WTC11 (cell line): ENCODE measurements at regions not wholly inside any gene's neighbourhood (a gene's known extent, or its start where the extent isn't known, plus 50 kb on each side); places are given as distances from the start of the nearest gene placed in this dataset.

ENCODE experiments used
- ATAC-seq: fragments of 200-7000 bp; cut with Tn5 transposase; 2 replicates; pipeline ENCODE4 v1.10.0; 2021; ENCODE audit warnings: mild to moderate bottlenecking, moderate library complexity
- CTCF ChIA-PET: fragments of 300-600 bp; sonication (Branson Sonifier 250); formaldehyde crosslinking; loops from one replicate; lab custom pipeline; 2021; ENCODE audit warnings: antibody characterized with exemption; lab: Charles Lee
- POLR2A ChIA-PET: fragments of 350-600 bp; sonication (Branson Sonifier 250); formaldehyde crosslinking; loops from one replicate; lab custom pipeline; 2021; ENCODE audit warnings: antibody characterized with exemption; lab: Charles Lee
- DNase-seq: peaks from one replicate; pipeline ENCODE4 v3.0.0; 2021; ENCODE audit warnings: low spot score
- H3K27ac Mint-ChIP-seq: 2 replicates; pipeline ENCODE4 v1.8.0; 2021; ENCODE audit warnings: mixed read lengths
- H3K27me3 Mint-ChIP-seq: 2 replicates; pipeline ENCODE4 v1.8.0; 2021; ENCODE audit warnings: low read depth, mild to moderate bottlenecking, moderate library complexity, mixed read lengths
- H3K36me3 Mint-ChIP-seq: 2 replicates; pipeline ENCODE4 v1.8.0; 2021; ENCODE audit warnings: mixed read lengths
- H3K4me1 Mint-ChIP-seq: 2 replicates; pipeline ENCODE4 v1.8.0; 2022; ENCODE audit warnings: mixed read lengths
- H3K4me3 Mint-ChIP-seq: 2 replicates; pipeline ENCODE4 v1.8.0; 2021; ENCODE audit warnings: mild to moderate bottlenecking, moderate library complexity, mixed read lengths
- H3K9me3 Mint-ChIP-seq: 2 replicates; pipeline ENCODE4 v1.8.0; 2021; ENCODE audit warnings: mixed read lengths
- CBFB ChIP-seq: sonication (generic); formaldehyde crosslinking; IDR thresholded peaks from 2 replicates; pipeline ENCODE4 v1.8.1; 2022; ENCODE audit warnings: mild to moderate bottlenecking, low read depth, missing genetic modification reagents
- EMX1 ChIP-seq: fragments of 250-450 bp; sonication (Bioruptor Pico); IDR thresholded peaks from 2 replicates; pipeline ENCODE4 v1.8.0; 2021; ENCODE audit warnings: mild to moderate bottlenecking
- ESRRA ChIP-seq: sonication (generic); formaldehyde crosslinking; IDR thresholded peaks from 2 replicates; pipeline ENCODE4 v1.8.1; 2022; ENCODE audit warnings: mild to moderate bottlenecking, missing genetic modification reagents, borderline replicate concordance
- GTF2I ChIP-seq: fragments of 250-450 bp; sonication (Bioruptor Pico); conservative IDR thresholded peaks from 2 replicates; pipeline ENCODE4 v1.4.0; 2021; ENCODE audit warnings: mild to moderate bottlenecking
- JAZF1 ChIP-seq: fragments of 250-450 bp; sonication (Bioruptor Pico); IDR thresholded peaks from 2 replicates; pipeline ENCODE4 v1.9.0; 2021; ENCODE audit warnings: moderate library complexity, mild to moderate bottlenecking, inconsistent platforms
- KAT7 ChIP-seq: sonication (generic); formaldehyde crosslinking; IDR thresholded peaks from 2 replicates; pipeline ENCODE4 v1.8.1; 2023; ENCODE audit warnings: missing genetic modification reagents, mild to moderate bottlenecking, borderline replicate concordance
- NFYB ChIP-seq: sonication (generic); formaldehyde crosslinking; conservative IDR thresholded peaks from 2 replicates; pipeline ENCODE4 v1.8.0; 2022; ENCODE audit warnings: low read depth, missing genetic modification reagents
- NR1H2 ChIP-seq: sonication (generic); formaldehyde crosslinking; IDR thresholded peaks from 2 replicates; pipeline ENCODE4 v1.9.0; 2021; ENCODE audit warnings: mild to moderate bottlenecking, moderate library complexity, missing genetic modification reagents
- OVOL2 ChIP-seq: fragments of 250-450 bp; sonication (Bioruptor Pico); IDR thresholded peaks from 2 replicates; pipeline ENCODE4 v1.9.0; 2021; ENCODE audit warnings: mild to moderate bottlenecking, borderline replicate concordance
- RELA ChIP-seq: sonication (generic); formaldehyde crosslinking; IDR thresholded peaks from 2 replicates; pipeline ENCODE4 v1.8.1; 2022; ENCODE audit warnings: missing genetic modification reagents, mild to moderate bottlenecking, borderline replicate concordance
- SMAD4 ChIP-seq: sonication (generic); formaldehyde crosslinking; IDR thresholded peaks from 2 replicates; pipeline ENCODE4 v1.8.0; 2022; ENCODE audit warnings: mild to moderate bottlenecking, missing genetic modification reagents
- TEAD1 ChIP-seq: sonication (generic); formaldehyde crosslinking; IDR thresholded peaks from 2 replicates; pipeline ENCODE4 v1.8.0; 2022; ENCODE audit warnings: mild to moderate bottlenecking, missing genetic modification reagents
- TEAD4 ChIP-seq: sonication (generic); formaldehyde crosslinking; IDR thresholded peaks from 2 replicates; pipeline ENCODE4 v1.8.0; 2022; ENCODE audit warnings: mild to moderate bottlenecking, missing genetic modification reagents
- TP53 ChIP-seq: sonication (generic); formaldehyde crosslinking; IDR thresholded peaks from 2 replicates; pipeline ENCODE4 v1.8.1; 2023; ENCODE audit warnings: mild to moderate bottlenecking, missing genetic modification reagents
- ZNF138 ChIP-seq: sonication (generic); formaldehyde crosslinking; conservative IDR thresholded peaks from 2 replicates; pipeline ENCODE4 v1.8.1; 2022; ENCODE audit warnings: mild to moderate bottlenecking, moderate library complexity, missing genetic modification reagents
- ZNF232 ChIP-seq: sonication (generic); formaldehyde crosslinking; IDR thresholded peaks from 2 replicates; pipeline ENCODE4 v1.8.0; 2022; ENCODE audit warnings: mild to moderate bottlenecking, missing genetic modification reagents
- ZNF396 ChIP-seq: fragments of 250-450 bp; sonication (Bioruptor Pico); IDR thresholded peaks from 2 replicates; pipeline ENCODE4 v1.8.0; 2021; ENCODE audit warnings: mild to moderate bottlenecking, moderate library complexity, borderline replicate concordance
- ZNF423 ChIP-seq: fragments of 250-450 bp; sonication (Bioruptor Pico); IDR thresholded peaks from 2 replicates; pipeline ENCODE4 v2.1.2; 2022; ENCODE audit warnings: mild to moderate bottlenecking, moderate library complexity
- ZNF671 ChIP-seq: fragments of 250-450 bp; sonication (Bioruptor Pico); IDR thresholded peaks from 2 replicates; pipeline ENCODE4 v1.8.0; 2021; ENCODE audit warnings: mild to moderate bottlenecking
- TF ChIP-seq, protein P1 (sequence below): sonication (generic); formaldehyde crosslinking; IDR thresholded peaks from 2 replicates; pipeline ENCODE4 v1.8.0; 2022; ENCODE audit warnings: mild to moderate bottlenecking, missing genetic modification reagents
- TF ChIP-seq, protein P2 (sequence below): sonication (generic); formaldehyde crosslinking; IDR thresholded peaks from 2 replicates; pipeline ENCODE4 v1.8.1; 2022; ENCODE audit warnings: missing genetic modification reagents, borderline replicate concordance
- TF ChIP-seq, protein P3 (sequence below): fragments of 250-450 bp; sonication (Bioruptor Pico); IDR thresholded peaks from 2 replicates; pipeline ENCODE4 v1.9.0; 2021; ENCODE audit warnings: moderate library complexity, mild to moderate bottlenecking, inconsistent platforms, borderline replicate concordance
- TF ChIP-seq, protein P4 (sequence below): fragments of 250-450 bp; sonication (Bioruptor Pico); IDR thresholded peaks from 2 replicates; pipeline ENCODE4 v1.8.0; 2021; ENCODE audit warnings: mild to moderate bottlenecking
- TF ChIP-seq, protein P5 (sequence below): sonication (generic); formaldehyde crosslinking; conservative IDR thresholded peaks from 2 replicates; pipeline ENCODE4 v1.8.1; 2022; ENCODE audit warnings: mild to moderate bottlenecking, missing genetic modification reagents
- TF ChIP-seq, protein P6 (sequence below): sonication (generic); formaldehyde crosslinking; IDR thresholded peaks from 2 replicates; pipeline ENCODE4 v1.8.1; 2022; ENCODE audit warnings: mild to moderate bottlenecking, missing genetic modification reagents, moderate library complexity, borderline replicate concordance
- TF ChIP-seq, protein P7 (sequence below): sonication (generic); formaldehyde crosslinking; IDR thresholded peaks from 2 replicates; pipeline ENCODE4 v1.8.0; 2022; ENCODE audit warnings: missing genetic modification reagents

DNA sequence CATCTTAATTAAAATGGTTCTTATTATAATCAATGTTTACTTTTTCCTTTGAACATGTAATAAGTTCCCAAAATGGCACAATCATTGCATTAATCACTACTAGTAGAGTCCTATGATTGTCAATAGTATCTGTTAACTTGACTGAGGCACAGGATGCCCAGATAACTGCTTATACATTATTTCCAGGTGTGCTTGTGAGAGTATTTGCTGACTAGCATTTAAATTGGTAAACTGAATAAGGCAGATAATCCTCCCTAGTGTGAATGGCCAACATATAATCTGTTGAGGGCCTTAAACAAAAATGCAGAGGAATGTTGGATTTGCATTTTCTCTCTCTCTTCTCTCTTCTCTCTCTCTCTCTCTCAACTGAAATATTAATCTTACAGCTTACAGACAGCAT, 999.3 kb upstream of the TMPRSS15 start:
- ATAC-seq (no peak), DNase-seq (no peak)
- Mint-ChIP-seq H3K9me3 (no peaks in the 10 kb centered on the region), H3K4me1 (no peaks in the 10 kb centered on the region), H3K4me3 (no peak overlapping the region), H3K27me3 (no peaks in the 10 kb centered on the region), H3K36me3 (no peaks in the 10 kb centered on the region), H3K27ac (no peak overlapping the region)
- ChIA-PET POLR2A (no interaction called here), CTCF (no interaction called here)
- TF ChIP-seq JAZF1 (CRISPR knock-in tag) (no peak), ZNF138 (CRISPR knock-in tag) (no peak), ZNF232 (no peak), ZNF396 (CRISPR knock-in tag) (no peak), NR1H2 (CRISPR knock-in tag) (no peak), KAT7 (CRISPR knock-in tag) (no peak), ESRRA (CRISPR knock-in tag) (no peak), TEAD1 (CRISPR knock-in tag) (no peak), NFYB (CRISPR knock-in tag) (no peak), OVOL2 (no peak), EMX1 (CRISPR knock-in tag) (no peak)
- TF ChIP-seq, protein P1, sequence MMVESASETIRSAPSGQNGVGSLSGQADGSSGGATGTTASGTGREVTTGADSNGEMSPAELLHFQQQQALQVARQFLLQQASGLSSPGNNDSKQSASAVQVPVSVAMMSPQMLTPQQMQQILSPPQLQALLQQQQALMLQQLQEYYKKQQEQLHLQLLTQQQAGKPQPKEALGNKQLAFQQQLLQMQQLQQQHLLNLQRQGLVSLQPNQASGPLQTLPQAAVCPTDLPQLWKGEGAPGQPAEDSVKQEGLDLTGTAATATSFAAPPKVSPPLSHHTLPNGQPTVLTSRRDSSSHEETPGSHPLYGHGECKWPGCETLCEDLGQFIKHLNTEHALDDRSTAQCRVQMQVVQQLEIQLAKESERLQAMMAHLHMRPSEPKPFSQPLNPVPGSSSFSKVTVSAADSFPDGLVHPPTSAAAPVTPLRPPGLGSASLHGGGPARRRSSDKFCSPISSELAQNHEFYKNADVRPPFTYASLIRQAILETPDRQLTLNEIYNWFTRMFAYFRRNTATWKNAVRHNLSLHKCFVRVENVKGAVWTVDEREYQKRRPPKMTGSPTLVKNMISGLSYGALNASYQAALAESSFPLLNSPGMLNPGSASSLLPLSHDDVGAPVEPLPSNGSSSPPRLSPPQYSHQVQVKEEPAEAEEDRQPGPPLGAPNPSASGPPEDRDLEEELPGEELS (CRISPR knock-in tag), result no peak
- TF ChIP-seq, protein P2, sequence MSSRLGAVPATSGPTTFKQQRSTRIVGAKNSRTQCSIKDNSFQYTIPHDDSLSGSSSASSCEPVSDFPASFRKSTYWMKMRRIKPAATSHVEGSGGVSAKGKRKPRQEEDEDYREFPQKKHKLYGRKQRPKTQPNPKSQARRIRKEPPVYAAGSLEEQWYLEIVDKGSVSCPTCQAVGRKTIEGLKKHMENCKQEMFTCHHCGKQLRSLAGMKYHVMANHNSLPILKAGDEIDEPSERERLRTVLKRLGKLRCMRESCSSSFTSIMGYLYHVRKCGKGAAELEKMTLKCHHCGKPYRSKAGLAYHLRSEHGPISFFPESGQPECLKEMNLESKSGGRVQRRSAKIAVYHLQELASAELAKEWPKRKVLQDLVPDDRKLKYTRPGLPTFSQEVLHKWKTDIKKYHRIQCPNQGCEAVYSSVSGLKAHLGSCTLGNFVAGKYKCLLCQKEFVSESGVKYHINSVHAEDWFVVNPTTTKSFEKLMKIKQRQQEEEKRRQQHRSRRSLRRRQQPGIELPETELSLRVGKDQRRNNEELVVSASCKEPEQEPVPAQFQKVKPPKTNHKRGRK (CRISPR knock-in tag), result no peak
- TF ChIP-seq, protein P3, sequence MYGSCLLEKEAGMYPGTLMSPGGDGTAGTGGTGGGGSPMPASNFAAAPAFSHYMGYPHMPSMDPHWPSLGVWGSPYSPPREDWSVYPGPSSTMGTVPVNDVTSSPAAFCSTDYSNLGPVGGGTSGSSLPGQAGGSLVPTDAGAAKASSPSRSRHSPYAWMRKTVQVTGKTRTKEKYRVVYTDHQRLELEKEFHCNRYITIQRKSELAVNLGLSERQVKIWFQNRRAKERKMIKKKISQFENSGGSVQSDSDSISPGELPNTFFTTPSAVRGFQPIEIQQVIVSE (CRISPR knock-in tag), result no peak
- TF ChIP-seq, protein P4, sequence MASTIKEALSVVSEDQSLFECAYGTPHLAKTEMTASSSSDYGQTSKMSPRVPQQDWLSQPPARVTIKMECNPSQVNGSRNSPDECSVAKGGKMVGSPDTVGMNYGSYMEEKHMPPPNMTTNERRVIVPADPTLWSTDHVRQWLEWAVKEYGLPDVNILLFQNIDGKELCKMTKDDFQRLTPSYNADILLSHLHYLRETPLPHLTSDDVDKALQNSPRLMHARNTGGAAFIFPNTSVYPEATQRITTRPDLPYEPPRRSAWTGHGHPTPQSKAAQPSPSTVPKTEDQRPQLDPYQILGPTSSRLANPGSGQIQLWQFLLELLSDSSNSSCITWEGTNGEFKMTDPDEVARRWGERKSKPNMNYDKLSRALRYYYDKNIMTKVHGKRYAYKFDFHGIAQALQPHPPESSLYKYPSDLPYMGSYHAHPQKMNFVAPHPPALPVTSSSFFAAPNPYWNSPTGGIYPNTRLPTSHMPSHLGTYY (CRISPR knock-in tag), result no peak
- TF ChIP-seq, protein P5, sequence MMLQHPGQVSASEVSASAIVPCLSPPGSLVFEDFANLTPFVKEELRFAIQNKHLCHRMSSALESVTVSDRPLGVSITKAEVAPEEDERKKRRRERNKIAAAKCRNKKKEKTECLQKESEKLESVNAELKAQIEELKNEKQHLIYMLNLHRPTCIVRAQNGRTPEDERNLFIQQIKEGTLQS (CRISPR knock-in tag), result no peak

DNA sequence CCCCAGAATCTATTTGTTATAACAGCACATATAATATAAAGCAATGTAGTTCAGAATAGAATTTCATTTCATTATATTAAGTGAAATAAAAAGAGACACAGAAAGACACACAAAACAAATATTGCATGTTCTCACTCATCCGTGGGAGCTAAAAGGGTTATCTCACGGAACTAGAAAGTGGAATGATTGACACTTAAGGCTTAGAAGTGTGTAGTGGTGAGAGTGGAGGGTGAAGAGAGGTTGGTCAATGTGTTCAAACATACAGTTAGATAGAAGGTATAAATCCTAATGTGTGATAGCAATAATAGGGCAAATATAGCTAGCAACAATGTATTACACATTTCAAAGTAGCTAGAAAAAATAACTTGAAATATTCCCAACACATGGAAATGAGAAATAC, 1001.7 kb upstream of the TMPRSS15 start:
- H3K36me3 Mint-ChIP-seq, result no peaks in the 10 kb centered on the region
- ChIA-PET POLR2A (no interaction called here), CTCF (no interaction called here)
- H3K4me3 Mint-ChIP-seq, result no peak overlapping the region
- ATAC-seq (no peak), DNase-seq (no peak)
- H3K4me1 Mint-ChIP-seq, result no peaks in the 10 kb centered on the region
- no peak overlapping the region for H3K27ac Mint-ChIP-seq
- H3K27me3 Mint-ChIP-seq, result no peaks in the 10 kb centered on the region
- H3K9me3 Mint-ChIP-seq, result no peaks in the 10 kb centered on the region
- TF ChIP-seq, protein P6, sequence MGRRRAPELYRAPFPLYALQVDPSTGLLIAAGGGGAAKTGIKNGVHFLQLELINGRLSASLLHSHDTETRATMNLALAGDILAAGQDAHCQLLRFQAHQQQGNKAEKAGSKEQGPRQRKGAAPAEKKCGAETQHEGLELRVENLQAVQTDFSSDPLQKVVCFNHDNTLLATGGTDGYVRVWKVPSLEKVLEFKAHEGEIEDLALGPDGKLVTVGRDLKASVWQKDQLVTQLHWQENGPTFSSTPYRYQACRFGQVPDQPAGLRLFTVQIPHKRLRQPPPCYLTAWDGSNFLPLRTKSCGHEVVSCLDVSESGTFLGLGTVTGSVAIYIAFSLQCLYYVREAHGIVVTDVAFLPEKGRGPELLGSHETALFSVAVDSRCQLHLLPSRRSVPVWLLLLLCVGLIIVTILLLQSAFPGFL (CRISPR knock-in tag), result no peak
- TF ChIP-seq ZNF423 (CRISPR knock-in tag), result no peak
- TF ChIP-seq, protein P2 (CRISPR knock-in tag), result no peak
- no peak for TF ChIP-seq ZNF671 (CRISPR knock-in tag)
- no peak for TF ChIP-seq GTF2I (CRISPR knock-in tag)
- no peak for TF ChIP-seq RELA (CRISPR knock-in tag)
- no peak for TF ChIP-seq SMAD4 (CRISPR knock-in tag)
- no peak for TF ChIP-seq TP53 (CRISPR knock-in tag)
- no peak for TF ChIP-seq CBFB
- no peak for TF ChIP-seq TEAD4 (CRISPR knock-in tag)
- TF ChIP-seq, protein P7, sequence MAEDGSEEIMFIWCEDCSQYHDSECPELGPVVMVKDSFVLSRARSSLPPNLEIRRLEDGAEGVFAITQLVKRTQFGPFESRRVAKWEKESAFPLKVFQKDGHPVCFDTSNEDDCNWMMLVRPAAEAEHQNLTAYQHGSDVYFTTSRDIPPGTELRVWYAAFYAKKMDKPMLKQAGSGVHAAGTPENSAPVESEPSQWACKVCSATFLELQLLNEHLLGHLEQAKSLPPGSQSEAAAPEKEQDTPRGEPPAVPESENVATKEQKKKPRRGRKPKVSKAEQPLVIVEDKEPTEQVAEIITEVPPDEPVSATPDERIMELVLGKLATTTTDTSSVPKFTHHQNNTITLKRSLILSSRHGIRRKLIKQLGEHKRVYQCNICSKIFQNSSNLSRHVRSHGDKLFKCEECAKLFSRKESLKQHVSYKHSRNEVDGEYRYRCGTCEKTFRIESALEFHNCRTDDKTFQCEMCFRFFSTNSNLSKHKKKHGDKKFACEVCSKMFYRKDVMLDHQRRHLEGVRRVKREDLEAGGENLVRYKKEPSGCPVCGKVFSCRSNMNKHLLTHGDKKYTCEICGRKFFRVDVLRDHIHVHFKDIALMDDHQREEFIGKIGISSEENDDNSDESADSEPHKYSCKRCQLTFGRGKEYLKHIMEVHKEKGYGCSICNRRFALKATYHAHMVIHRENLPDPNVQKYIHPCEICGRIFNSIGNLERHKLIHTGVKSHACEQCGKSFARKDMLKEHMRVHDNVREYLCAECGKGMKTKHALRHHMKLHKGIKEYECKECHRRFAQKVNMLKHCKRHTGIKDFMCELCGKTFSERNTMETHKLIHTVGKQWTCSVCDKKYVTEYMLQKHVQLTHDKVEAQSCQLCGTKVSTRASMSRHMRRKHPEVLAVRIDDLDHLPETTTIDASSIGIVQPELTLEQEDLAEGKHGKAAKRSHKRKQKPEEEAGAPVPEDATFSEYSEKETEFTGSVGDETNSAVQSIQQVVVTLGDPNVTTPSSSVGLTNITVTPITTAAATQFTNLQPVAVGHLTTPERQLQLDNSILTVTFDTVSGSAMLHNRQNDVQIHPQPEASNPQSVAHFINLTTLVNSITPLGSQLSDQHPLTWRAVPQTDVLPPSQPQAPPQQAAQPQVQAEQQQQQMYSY (CRISPR knock-in tag), result no peak
